ENCODE measurements at regions not wholly inside any gene's neighbourhood (a gene's known extent, or its start where the extent isn't known, plus 50 kb on each side); places are given as distances from the start of the nearest gene placed in this dataset.

GRCh38 chr7:19249281-19249680 is 104.1 kb upstream of the FERD3L start:
- no peak for TF ChIP-seq CTCF (IDR thresholded peaks at IDR 0.05; ENCODE audit: insufficient read depth, low read depth, low read length, missing control alignments)
- no peak for DNase-seq (ENCODE audit: low read depth)
- H3K4me3 ChIP-seq (ENCODE audit: low read depth, low read length), result no peak overlapping the region

GRCh38 chr7:19248681-19249080 is 103.5 kb upstream of the FERD3L start:
- TF ChIP-seq CTCF (IDR thresholded peaks at IDR 0.05; ENCODE audit: insufficient read depth, low read depth, low read length, missing control alignments), result no peak
- no peak for DNase-seq (ENCODE audit: low read depth)
- H3K4me3 ChIP-seq (ENCODE audit: low read depth, low read length), result no peak overlapping the region

- TF ChIP-seq CTCF (IDR thresholded peaks at IDR 0.05; ENCODE audit: insufficient read depth, low read depth, low read length, missing control alignments), result no peak
- DNase-seq (ENCODE audit: low read depth), result no peak
- no peak overlapping the region for H3K4me3 ChIP-seq (ENCODE audit: low read depth, low read length)
These were observed 102.9 kb upstream of the FERD3L start for GRCh38 chr7:19248115-19248514.

- no peak overlapping the region for H3K4me3 ChIP-seq (ENCODE audit: low read depth, low read length)
- DNase-seq (ENCODE audit: low read depth), result no peak
- TF ChIP-seq CTCF (IDR thresholded peaks at IDR 0.05; ENCODE audit: insufficient read depth, low read depth, low read length, missing control alignments), result no peak
These were observed 101.8 kb upstream of the FERD3L start for GRCh38 chr7:19247017-19247416.

GRCh38 chr7:19242246-19242645 is 97.0 kb upstream of the FERD3L start:
- TF ChIP-seq CTCF (IDR thresholded peaks at IDR 0.05; ENCODE audit: insufficient read depth, low read depth, low read length, missing control alignments), result no peak
- DNase-seq (ENCODE audit: low read depth), result no peak
- no peak overlapping the region for H3K4me3 ChIP-seq (ENCODE audit: low read depth, low read length)

GRCh38 chr7:19239951-19240350 is 94.7 kb upstream of the FERD3L start:
- no peak overlapping the region for H3K4me3 ChIP-seq (ENCODE audit: low read depth, low read length)
- no peak for DNase-seq (ENCODE audit: low read depth)
- no peak for TF ChIP-seq CTCF (IDR thresholded peaks at IDR 0.05; ENCODE audit: insufficient read depth, low read depth, low read length, missing control alignments)

- H3K4me3 ChIP-seq (ENCODE audit: low read depth, low read length), result no peak overlapping the region
- no peak for DNase-seq (ENCODE audit: low read depth)
- no peak for TF ChIP-seq CTCF (IDR thresholded peaks at IDR 0.05; ENCODE audit: insufficient read depth, low read depth, low read length, missing control alignments)
These were observed 90.5 kb upstream of the FERD3L start for GRCh38 chr7:19235680-19236079.

All from GM12865 (cell line).